ENCODE measurements at regions not wholly inside any gene's neighbourhood (a gene's known extent, or its start where the extent isn't known, plus 50 kb on each side); places are given as distances from the start of the nearest gene placed in this dataset.

DNA sequence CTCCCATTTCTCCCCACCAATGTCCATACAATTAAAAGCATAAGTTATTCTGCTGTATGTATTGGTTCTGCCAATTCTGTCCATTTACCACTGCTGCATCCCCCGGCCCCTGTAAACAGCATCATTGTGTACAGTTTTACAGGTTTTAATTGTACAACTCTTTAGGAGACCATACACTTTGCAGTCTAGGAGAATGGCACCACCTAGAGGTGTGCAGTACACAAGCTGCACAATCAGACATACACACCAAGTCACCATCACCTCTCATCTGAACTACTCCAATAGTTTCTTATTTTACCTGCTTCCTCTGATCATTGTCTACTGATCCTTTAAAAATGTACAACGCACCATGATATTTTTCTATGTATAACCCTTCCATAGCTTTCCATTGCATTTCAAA, 855.9 kb upstream of the KLHL1 start:
- no peak for TF ChIP-seq EZH2 (IDR thresholded peaks at IDR 0.05)
- TF ChIP-seq POLR2AphosphoS5 (IDR thresholded peaks at IDR 0.05; ENCODE audit: borderline replicate concordance, low read depth, low read length), result no peak
- no peak for TF ChIP-seq FOXP2 (optimal IDR thresholded peaks at IDR 0.05; ENCODE audit: control extremely low read depth, extremely low read length, insufficient read depth)

Data from SK-N-MC (cell line).